GM12875 (cell line): ENCODE measurements at regions not wholly inside any gene's neighbourhood (a gene's known extent, or its start where the extent isn't known, plus 50 kb on each side); places are given as distances from the start of the nearest gene placed in this dataset.

Source experiments
- H3K4me3 ChIP-seq: one replicate; pipeline ENCODE4 v1.5.1; 2011; ENCODE audit warnings: low read depth, low read length, control low read depth
- TF ChIP-seq, protein P1 (sequence below): IDR thresholded peaks from 2 replicates; pipeline ENCODE4 v1.5.1; 2011; ENCODE audit warnings: low read depth, mild to moderate bottlenecking, control low read depth, inconsistent platforms, low read length, moderate library complexity, borderline replicate concordance; ENCODE audit not compliant: insufficient read depth

GRCh38 chr4:36773467-36773866 lies 471.1 kb upstream of the NWD2 start:
- H3K4me3 ChIP-seq = no peak overlapping the region
- TF ChIP-seq, protein P1, sequence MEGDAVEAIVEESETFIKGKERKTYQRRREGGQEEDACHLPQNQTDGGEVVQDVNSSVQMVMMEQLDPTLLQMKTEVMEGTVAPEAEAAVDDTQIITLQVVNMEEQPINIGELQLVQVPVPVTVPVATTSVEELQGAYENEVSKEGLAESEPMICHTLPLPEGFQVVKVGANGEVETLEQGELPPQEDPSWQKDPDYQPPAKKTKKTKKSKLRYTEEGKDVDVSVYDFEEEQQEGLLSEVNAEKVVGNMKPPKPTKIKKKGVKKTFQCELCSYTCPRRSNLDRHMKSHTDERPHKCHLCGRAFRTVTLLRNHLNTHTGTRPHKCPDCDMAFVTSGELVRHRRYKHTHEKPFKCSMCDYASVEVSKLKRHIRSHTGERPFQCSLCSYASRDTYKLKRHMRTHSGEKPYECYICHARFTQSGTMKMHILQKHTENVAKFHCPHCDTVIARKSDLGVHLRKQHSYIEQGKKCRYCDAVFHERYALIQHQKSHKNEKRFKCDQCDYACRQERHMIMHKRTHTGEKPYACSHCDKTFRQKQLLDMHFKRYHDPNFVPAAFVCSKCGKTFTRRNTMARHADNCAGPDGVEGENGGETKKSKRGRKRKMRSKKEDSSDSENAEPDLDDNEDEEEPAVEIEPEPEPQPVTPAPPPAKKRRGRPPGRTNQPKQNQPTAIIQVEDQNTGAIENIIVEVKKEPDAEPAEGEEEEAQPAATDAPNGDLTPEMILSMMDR = no peak

DNA sequence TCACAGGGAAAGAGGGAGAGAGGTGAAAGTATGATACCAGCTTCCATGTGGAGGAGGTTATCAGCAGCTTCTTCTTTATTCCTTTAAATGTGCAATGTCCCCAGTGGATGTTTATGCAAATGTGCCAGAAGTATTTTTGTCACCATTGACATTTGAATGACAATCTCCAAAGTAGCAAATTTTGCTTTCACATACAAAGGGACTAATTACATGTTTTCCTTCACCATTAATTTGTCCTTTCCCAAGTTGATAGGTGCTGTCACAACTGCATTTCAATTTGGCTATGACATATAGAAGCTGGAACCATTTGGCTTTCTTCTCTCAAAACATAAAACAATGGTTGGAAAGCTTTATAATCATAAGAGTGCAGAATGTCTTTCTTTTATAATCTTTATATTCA lies 469.0 kb upstream of the NWD2 start:
- TF ChIP-seq, protein P1 = no peak
- H3K4me3 ChIP-seq = no peak overlapping the region

- TF ChIP-seq, protein P1 = no peak
- no peak overlapping the region for H3K4me3 ChIP-seq
Measured at GRCh38 chr4:36779601-36780000, 464.9 kb upstream of the NWD2 start.

DNA sequence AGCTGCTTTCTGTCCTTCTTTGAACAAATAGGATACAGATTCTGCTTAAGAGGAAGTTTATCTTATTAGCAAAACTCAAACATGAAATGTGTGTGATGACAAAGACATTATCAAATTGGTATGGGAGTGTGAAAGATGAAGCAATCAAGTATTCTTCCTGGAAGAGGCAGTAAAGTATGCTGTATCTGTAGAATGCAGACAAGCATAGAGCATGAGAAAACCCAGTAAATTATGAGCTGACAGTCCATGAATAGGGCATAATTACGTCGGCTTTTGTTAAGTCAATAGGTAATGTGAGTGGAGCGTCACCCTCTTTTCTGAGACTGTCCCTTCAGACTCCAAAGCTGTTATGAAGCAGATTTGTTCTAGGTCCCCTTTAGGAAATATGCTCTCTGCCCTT lies 458.6 kb upstream of the NWD2 start:
- TF ChIP-seq, protein P1 = no peak
- no peak overlapping the region for H3K4me3 ChIP-seq

- no peak overlapping the region for H3K4me3 ChIP-seq
- TF ChIP-seq, protein P1 = no peak
Measured at GRCh38 chr4:36786519-36786918, 458.0 kb upstream of the NWD2 start.

DNA sequence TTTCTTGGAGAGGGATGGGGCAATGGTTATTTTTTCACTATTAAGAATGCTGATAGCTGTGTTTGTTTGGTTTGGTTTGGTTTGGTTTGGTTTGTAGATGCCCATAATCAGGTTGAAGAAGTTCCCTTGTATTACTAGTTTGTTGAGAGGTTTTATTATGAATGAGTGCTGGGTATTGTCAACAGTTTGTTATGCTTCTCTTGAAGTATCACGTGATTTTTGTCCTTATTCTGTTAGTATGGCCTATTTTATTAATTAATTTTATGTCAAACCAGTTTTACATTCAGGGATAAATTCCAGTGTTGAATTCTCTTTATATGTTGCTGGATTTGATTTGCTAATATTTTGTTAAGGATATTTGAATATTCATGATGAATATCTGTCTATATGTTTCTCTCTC lies 449.8 kb upstream of the NWD2 start:
- no peak overlapping the region for H3K4me3 ChIP-seq
- TF ChIP-seq, protein P1 = no peak

DNA sequence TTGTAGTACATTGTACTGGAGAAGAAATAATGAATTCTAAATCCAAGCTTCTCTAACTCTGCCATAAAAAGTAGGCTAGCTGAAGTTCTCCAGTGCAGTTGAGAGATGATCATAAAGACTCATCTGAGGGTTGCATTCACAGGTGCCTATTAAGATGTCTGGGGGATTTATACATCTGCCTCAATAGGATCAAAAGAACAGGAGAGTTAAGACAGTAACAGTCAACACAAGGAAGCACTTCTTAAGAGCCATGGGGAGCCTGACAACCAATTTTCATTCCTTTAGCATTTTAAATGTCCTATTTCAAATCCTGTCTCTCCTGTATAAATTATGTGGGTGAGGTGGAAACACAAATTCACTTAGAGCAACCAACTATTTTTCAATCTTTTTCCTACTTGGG lies 432.4 kb upstream of the NWD2 start:
- TF ChIP-seq, protein P1 = no peak
- H3K4me3 ChIP-seq = no peak overlapping the region
